CD14-positive monocyte (primary cell): ENCODE measurements at regions not wholly inside any gene's neighbourhood (a gene's known extent, or its start where the extent isn't known, plus 50 kb on each side); places are given as distances from the start of the nearest gene placed in this dataset.

ENCODE experiments used
- DNase-seq, 3 donors: peaks; one replicate each; pipeline ENCODE4 v3.0.0-alpha.2; 2011 to 2022
- H2AFZ ChIP-seq: 2 replicates; pipeline ENCODE4 v1.6.0; 2012; ENCODE audit warnings: mild to moderate bottlenecking, low read depth, low read length, inconsistent platforms; ENCODE audit not compliant: insufficient read depth, poor library complexity, severe bottlenecking
- H3K27ac ChIP-seq, 2 donors: 1 replicate in 1 of 2; 2 replicates in 1 of 2; pipeline ENCODE4 v1.5.1; 2012 to 2013; ENCODE audit warnings: low read length in 2 of 2, control low read depth in 1 of 2, inconsistent platforms in 1 of 2, low read depth in 1 of 2, mild to moderate bottlenecking in 1 of 2
- H3K27me3 ChIP-seq, 2 donors: one replicate each; pipeline versions ENCODE4 v1.6.0 to v1.6.1; 2011 to 2013; ENCODE audit warnings: low read length in 2 of 2; ENCODE audit not compliant: control insufficient read depth in 2 of 2, insufficient read depth in 2 of 2
- H3K36me3 ChIP-seq, 2 donors: replicated peaks in 1 of 2; 1 replicate in 1 of 2; 2 replicates in 1 of 2; pipeline versions ENCODE4 v1.5.1 to v1.6.1; 2012 to 2013; ENCODE audit warnings: low read length in 2 of 2, control low read depth in 1 of 2, inconsistent platforms in 1 of 2, mild to moderate bottlenecking in 1 of 2; ENCODE audit not compliant: insufficient read depth in 2 of 2, control insufficient read depth in 1 of 2
- H3K4me1 ChIP-seq, 2 donors: 1 replicate in 1 of 2; 2 replicates in 1 of 2; pipeline versions ENCODE4 v1.5.1 to v1.6.1; 2012 to 2013; ENCODE audit warnings: low read length in 2 of 2, control low read depth in 1 of 2, inconsistent platforms in 1 of 2, mild to moderate bottlenecking in 1 of 2, moderate library complexity in 1 of 2; ENCODE audit not compliant: insufficient read depth in 2 of 2, control insufficient read depth in 1 of 2
- H3K4me2 ChIP-seq: replicated peaks from 2 replicates; pipeline ENCODE3; 2012; ENCODE audit warnings: low read length, moderate library complexity, mild to moderate bottlenecking; ENCODE audit not compliant: poor library complexity, severe bottlenecking; ENCODE audit errors: extremely low read depth
- H3K4me3 ChIP-seq, 3 experiments: fragments of 200-600 bp in 1 of 3; sonication (generic) in 1 of 3; replicated peaks in 1 of 3; 1 replicate in 2 of 3; 2 replicates in 1 of 3; pipeline ENCODE4 v1.5.1; 2011 to 2013; ENCODE audit warnings: low read length in 3 of 3, mild to moderate bottlenecking in 3 of 3, control low read depth in 2 of 3, low read depth in 2 of 3, inconsistent platforms in 1 of 3, moderate library complexity in 1 of 3
- H3K79me2 ChIP-seq: 2 replicates; pipeline ENCODE4 v1.6.0; 2012; ENCODE audit warnings: mild to moderate bottlenecking, control low read depth, inconsistent platforms, low read length, moderate library complexity; ENCODE audit not compliant: insufficient read depth
- H3K9ac ChIP-seq: 2 replicates; pipeline ENCODE4 v1.6.0; 2017; ENCODE audit warnings: low read length, mild to moderate bottlenecking; ENCODE audit not compliant: insufficient read depth, poor library complexity, severe bottlenecking
- H3K9me3 ChIP-seq, 2 donors: replicated peaks in 1 of 2; 1 replicate in 1 of 2; 2 replicates in 1 of 2; pipeline versions ENCODE4 v1.5.1 to v1.6.1; 2012 to 2013; ENCODE audit warnings: low read length in 2 of 2, control low read depth in 1 of 2; ENCODE audit not compliant: control insufficient read depth in 1 of 2, insufficient read depth in 1 of 2
- H4K20me1 ChIP-seq: 2 replicates; pipeline ENCODE4 v1.6.0; 2012; ENCODE audit warnings: mild to moderate bottlenecking, low read length, control low read depth, moderate library complexity; ENCODE audit not compliant: insufficient read depth
- H3K27ac Mint-ChIP-seq, 7 donors: one replicate each; pipeline ENCODE4 v1.8.0; 2020; ENCODE audit warnings: mild to moderate bottlenecking in 7 of 7, mixed read lengths in 7 of 7, moderate library complexity in 6 of 7, inconsistent platforms in 2 of 7
- H3K27me3 Mint-ChIP-seq, 3 donors: one replicate each; pipeline ENCODE4 v1.8.0; 2021 to 2022; ENCODE audit warnings: low read depth in 3 of 3, mild to moderate bottlenecking in 3 of 3, mixed read lengths in 3 of 3, moderate library complexity in 3 of 3, inconsistent platforms in 1 of 3
- H3K36me3 Mint-ChIP-seq, 2 donors: one replicate each; pipeline ENCODE4 v1.8.0; 2020; ENCODE audit warnings: mixed read lengths in 2 of 2, inconsistent platforms in 1 of 2, mild to moderate bottlenecking in 1 of 2
- H3K4me1 Mint-ChIP-seq: one replicate; pipeline ENCODE4 v1.8.0; 2020; ENCODE audit warnings: mild to moderate bottlenecking, mixed read lengths
- H3K4me3 Mint-ChIP-seq, 2 donors: one replicate each; pipeline ENCODE4 v1.8.0; 2020; ENCODE audit warnings: mild to moderate bottlenecking in 2 of 2, mixed read lengths in 2 of 2, moderate library complexity in 1 of 2
- H3K9me3 Mint-ChIP-seq, 7 donors: one replicate each; pipeline ENCODE4 v1.8.0; 2020 to 2022; ENCODE audit warnings: mixed read lengths in 7 of 7, mild to moderate bottlenecking in 6 of 7, moderate library complexity in 6 of 7, inconsistent platforms in 2 of 7
- WGBS: methylation state at CpG from one replicate; pipeline ENCODE4 v1.1.5; 2013; ENCODE audit warnings: missing lambda C conversion rate; ENCODE audit not compliant: insufficient coverage; 5-methylcytosine and 5-hydroxymethylcytosine counted together
- intact Hi-C, 2 donors: fragments of 100-400 bp; cut with micrococcal nuclease; formaldehyde crosslinking; loops; one replicate each; pipeline versions ENCODE4 v1.15.0 to v1.15.1; 2023
- TF ChIP-seq, protein P1 (sequence below): fragments of 200-600 bp; IDR thresholded peaks from one replicate; pipeline ENCODE4 v1.8.0; 2022; ENCODE audit warnings: antibody characterized with exemption, mild to moderate bottlenecking

DNA sequence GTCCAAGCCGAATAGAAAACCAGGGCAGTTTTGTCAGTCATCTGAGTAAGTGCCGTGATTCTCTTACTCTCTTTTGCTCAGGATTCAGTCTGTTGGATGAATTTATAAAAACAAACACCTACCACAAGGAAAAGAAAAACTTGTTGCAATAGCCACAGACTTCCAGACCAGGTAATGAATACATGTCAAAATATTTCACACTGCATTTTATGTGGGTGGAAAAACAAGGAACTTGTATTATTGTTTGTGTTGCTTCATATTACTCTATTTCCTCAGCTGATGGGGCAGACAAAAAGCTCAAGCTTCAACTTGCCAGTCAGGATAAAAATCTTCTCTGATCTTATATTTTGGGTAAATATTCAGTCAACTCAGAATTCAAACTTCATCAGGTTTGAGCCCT, 1125.7 kb downstream of the NLGN4Y start:
- DNase-seq, result no peak
- Histone ChIP-seq H2AFZ (no peak overlapping the region), H3K9ac (no peak overlapping the region), H3K27ac (no peak overlapping the region), H3K79me2 (no peaks in the 10 kb centered on the region), H3K9me3 (no peaks in the 10 kb centered on the region), H3K36me3 (no peaks in the 10 kb centered on the region), H3K27me3 (no peaks in the 10 kb centered on the region), H4K20me1 (no peaks in the 10 kb centered on the region), H3K4me2 (no peak overlapping the region), H3K4me3 (no peak overlapping the region), H3K4me1 (no peaks in the 10 kb centered on the region)
- no CpG with 5 or more reads among the region's 2 CpGs for WGBS
- H3K4me1 Mint-ChIP-seq, result no peaks in the 10 kb centered on the region
- no peaks in the 10 kb centered on the region for H3K27me3 Mint-ChIP-seq
- TF ChIP-seq, protein P1, sequence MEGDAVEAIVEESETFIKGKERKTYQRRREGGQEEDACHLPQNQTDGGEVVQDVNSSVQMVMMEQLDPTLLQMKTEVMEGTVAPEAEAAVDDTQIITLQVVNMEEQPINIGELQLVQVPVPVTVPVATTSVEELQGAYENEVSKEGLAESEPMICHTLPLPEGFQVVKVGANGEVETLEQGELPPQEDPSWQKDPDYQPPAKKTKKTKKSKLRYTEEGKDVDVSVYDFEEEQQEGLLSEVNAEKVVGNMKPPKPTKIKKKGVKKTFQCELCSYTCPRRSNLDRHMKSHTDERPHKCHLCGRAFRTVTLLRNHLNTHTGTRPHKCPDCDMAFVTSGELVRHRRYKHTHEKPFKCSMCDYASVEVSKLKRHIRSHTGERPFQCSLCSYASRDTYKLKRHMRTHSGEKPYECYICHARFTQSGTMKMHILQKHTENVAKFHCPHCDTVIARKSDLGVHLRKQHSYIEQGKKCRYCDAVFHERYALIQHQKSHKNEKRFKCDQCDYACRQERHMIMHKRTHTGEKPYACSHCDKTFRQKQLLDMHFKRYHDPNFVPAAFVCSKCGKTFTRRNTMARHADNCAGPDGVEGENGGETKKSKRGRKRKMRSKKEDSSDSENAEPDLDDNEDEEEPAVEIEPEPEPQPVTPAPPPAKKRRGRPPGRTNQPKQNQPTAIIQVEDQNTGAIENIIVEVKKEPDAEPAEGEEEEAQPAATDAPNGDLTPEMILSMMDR, result no peak
- H3K27ac Mint-ChIP-seq, result no peak overlapping the region
- no peak overlapping the region for H3K4me3 Mint-ChIP-seq
- H3K9me3 Mint-ChIP-seq, result peaks cover 0 to 4% (median 0%) of the 10 kb centered on the region in 7 donors
- intact Hi-C loops, result no loop called here
- no peaks in the 10 kb centered on the region for H3K36me3 Mint-ChIP-seq

DNA sequence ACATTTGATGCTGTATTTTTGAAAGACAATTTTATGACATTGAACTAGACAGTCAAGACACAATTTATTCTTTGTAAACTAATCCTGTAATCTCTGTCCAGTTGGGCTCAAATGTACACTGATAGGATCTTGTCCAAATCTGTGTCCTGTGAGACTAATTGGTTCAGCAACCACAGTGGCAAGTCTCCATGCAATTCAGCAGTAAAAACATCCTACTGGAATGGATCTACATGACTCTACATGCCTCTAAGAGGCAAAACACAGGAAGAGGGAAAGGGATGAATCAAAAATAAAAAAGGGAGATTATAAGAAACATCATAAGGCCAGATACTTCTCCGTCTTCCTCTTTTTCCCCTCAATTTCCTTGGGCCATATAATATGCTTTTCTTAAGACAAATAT, 1164.2 kb downstream of the NLGN4Y start:
- H3K4me3 ChIP-seq, result no peak overlapping the region
- Mint-ChIP-seq H3K4me3 (no peak overlapping the region), H3K27me3 (no peaks in the 10 kb centered on the region), H3K9me3 (peaks cover 0 to 2% (median 0%) of the 10 kb centered on the region in 7 donors), H3K36me3 (no peaks in the 10 kb centered on the region), H3K27ac (no peak overlapping the region), H3K4me1 (no peaks in the 10 kb centered on the region)
- H3K27me3 ChIP-seq, result no peaks in the 10 kb centered on the region
- H3K9ac ChIP-seq, result no peak overlapping the region
- H3K4me1 ChIP-seq, result no peaks in the 10 kb centered on the region
- no CpG with 5 or more reads among the region's 1 CpG for WGBS
- no peaks in the 10 kb centered on the region for H4K20me1 ChIP-seq
- no peaks in the 10 kb centered on the region for H3K9me3 ChIP-seq
- no peaks in the 10 kb centered on the region for H3K79me2 ChIP-seq
- TF ChIP-seq, protein P1, result no peak
- no peaks in the 10 kb centered on the region for H3K36me3 ChIP-seq
- H2AFZ ChIP-seq, result no peak overlapping the region
- no peak for DNase-seq
- intact Hi-C loops, result no loop called here
- no peak overlapping the region for H3K27ac ChIP-seq
- H3K4me2 ChIP-seq, result no peak overlapping the region
